Uterus (tissue), 3 donors: ENCODE measurements at regions not wholly inside any gene's neighbourhood (a gene's known extent, or its start where the extent isn't known, plus 50 kb on each side); places are given as distances from the start of the nearest gene placed in this dataset.

Experiments
- DNase-seq, 2 donors: peaks; one replicate each; pipeline ENCODE4 v3.0.0-alpha.2; 2019 to 2020
- H3K27ac ChIP-seq, 2 donors: fragments of 200-600 bp; sonication (generic); 1 replicate in 1 of 2; 2 replicates in 1 of 2; pipeline ENCODE4 v1.5.1; 2016 to 2018
- H3K27me3 ChIP-seq, 2 donors: fragments of 200-600 bp; sonication (generic); one replicate each; pipeline ENCODE4 v1.5.1; 2018 to 2019; ENCODE audit warnings: control low read depth in 1 of 2
- H3K36me3 ChIP-seq, 2 donors: fragments of 200-600 bp; sonication (generic); one replicate each; pipeline ENCODE4 v1.5.1; 2019; ENCODE audit warnings: control low read depth in 1 of 2
- H3K4me1 ChIP-seq, 2 donors: fragments of 200-600 bp; sonication (generic); one replicate each; pipeline ENCODE4 v1.5.1; 2018 to 2019; ENCODE audit warnings: control low read depth in 1 of 2
- H3K4me3 ChIP-seq, 2 donors: fragments of 200-600 bp; sonication (generic); 1 replicate in 1 of 2; 2 replicates in 1 of 2; pipeline ENCODE4 v1.5.1; 2018 to 2019; ENCODE audit warnings: mild to moderate bottlenecking in 1 of 2
- H3K9me3 ChIP-seq, 2 donors: fragments of 200-600 bp; sonication (generic); one replicate each; pipeline ENCODE4 v1.5.1; 2019; ENCODE audit warnings: control low read depth in 1 of 2
- POLR2A ChIP-seq, 2 donors: fragments of 450-650 bp; IDR thresholded peaks; one replicate each; pipeline ENCODE4 v1.6.1; 2016; ENCODE audit warnings: antibody characterized with exemption in 2 of 2, mild to moderate bottlenecking in 1 of 2, moderate library complexity in 1 of 2
- intact Hi-C: fragments of 100-400 bp; cut with DNase I; formaldehyde crosslinking; loops from one replicate; pipeline ENCODE4 v1.15.1; 2023; ENCODE audit warnings: low total_unique reads
- TF ChIP-seq, protein P1 (sequence below), 4 experiments: fragments of 200-600 bp in 2 of 4; fragments of 450-650 bp in 2 of 4; sonication (generic) in 2 of 4; IDR thresholded peaks; one replicate each; pipeline ENCODE4 v1.5.1; 2016 to 2019; ENCODE audit warnings: antibody characterized with exemption in 4 of 4, mild to moderate bottlenecking in 2 of 4, moderate library complexity in 1 of 4
- donor health status: DM: yes; HTN: yes; CAD: no.

DNA sequence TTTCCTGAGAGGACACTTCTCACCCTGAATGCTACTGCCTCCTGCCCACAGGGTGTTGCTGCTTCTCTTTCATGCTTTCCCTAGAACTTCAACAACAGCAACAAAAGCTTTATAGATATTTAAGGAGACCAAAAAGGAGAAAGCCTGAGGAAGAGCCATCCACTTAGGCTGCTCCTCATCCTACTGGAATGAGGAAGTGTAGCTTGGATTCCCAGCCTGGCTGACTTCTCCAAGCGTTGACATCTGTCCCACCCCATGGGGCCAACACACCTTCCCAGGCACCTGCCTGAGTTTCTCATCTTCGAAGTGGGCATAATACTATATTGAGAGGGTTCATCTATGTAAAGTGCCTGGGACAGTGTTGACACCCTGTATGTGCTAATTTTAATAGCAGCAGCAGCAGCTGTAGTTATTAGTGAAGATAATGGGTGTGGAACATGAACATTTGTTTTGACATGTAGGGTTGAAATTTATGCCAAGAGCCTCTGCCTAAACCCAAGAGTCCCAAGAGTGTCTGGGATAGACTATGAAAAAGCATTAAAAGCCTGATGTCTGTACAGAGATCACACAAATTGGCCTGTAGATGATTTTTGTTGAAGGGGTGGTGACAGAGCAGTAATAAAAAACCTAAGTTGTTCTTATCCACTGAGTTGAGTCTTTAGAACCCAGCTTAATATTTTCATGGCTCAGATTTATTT, 96.5 kb upstream of the PIAS1 start:
- H3K36me3 ChIP-seq, result no peaks in the 10 kb centered on the region
- no peak for DNase-seq
- H3K4me3 ChIP-seq, result no peak overlapping the region
- H3K27ac ChIP-seq, result no peak overlapping the region
- H3K27me3 ChIP-seq, result no peaks in the 10 kb centered on the region
- no peaks in the 10 kb centered on the region for H3K4me1 ChIP-seq
- TF ChIP-seq, protein P1, sequence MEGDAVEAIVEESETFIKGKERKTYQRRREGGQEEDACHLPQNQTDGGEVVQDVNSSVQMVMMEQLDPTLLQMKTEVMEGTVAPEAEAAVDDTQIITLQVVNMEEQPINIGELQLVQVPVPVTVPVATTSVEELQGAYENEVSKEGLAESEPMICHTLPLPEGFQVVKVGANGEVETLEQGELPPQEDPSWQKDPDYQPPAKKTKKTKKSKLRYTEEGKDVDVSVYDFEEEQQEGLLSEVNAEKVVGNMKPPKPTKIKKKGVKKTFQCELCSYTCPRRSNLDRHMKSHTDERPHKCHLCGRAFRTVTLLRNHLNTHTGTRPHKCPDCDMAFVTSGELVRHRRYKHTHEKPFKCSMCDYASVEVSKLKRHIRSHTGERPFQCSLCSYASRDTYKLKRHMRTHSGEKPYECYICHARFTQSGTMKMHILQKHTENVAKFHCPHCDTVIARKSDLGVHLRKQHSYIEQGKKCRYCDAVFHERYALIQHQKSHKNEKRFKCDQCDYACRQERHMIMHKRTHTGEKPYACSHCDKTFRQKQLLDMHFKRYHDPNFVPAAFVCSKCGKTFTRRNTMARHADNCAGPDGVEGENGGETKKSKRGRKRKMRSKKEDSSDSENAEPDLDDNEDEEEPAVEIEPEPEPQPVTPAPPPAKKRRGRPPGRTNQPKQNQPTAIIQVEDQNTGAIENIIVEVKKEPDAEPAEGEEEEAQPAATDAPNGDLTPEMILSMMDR (IDR thresholded peaks at IDR 0.05), result no peak
- no peak for TF ChIP-seq POLR2A (IDR thresholded peaks at IDR 0.05)
- no peaks in the 10 kb centered on the region for H3K9me3 ChIP-seq
- intact Hi-C loops, result no loop called here

DNA sequence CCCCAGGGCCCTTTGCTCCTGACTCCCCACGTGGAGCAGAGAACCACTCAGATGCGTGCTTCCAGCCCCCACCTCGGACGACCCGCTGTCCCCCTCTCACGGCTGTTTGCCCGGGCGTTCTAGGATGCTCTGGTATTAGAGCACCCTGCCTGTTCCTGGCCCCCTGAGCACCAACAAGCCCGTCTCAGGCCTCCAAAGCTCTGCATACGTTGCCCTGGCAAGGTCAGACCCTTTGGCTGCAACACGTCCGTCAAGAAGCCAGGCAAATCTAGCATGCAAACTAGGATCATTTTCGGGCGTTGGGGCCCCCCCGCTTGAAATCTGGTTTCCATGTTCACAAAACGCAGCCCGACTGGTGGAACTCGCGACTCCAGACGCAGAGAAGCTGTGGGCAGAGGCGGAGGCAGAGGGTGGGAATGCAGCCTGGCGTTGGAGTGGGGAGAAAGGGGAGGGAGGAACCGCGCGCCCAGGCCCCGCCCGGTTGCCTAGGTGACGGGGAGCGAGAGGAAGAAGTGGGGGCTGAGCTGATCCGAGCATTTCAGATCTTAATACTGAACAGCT, 86.2 kb upstream of the PIAS1 start:
- TF ChIP-seq, protein P1 (IDR thresholded peaks at IDR 0.05), result peak in 1 of 4 experiments; percentile 23
- no peak for TF ChIP-seq POLR2A (IDR thresholded peaks at IDR 0.05)
- H3K4me3 ChIP-seq, result peak overlapping the region; percentile 21 to 22
- no peaks in the 10 kb centered on the region for H3K4me1 ChIP-seq
- H3K36me3 ChIP-seq, result no peaks in the 10 kb centered on the region
- peak overlapping the region; percentile 46 to 50 for H3K27ac ChIP-seq
- intact Hi-C loops, result no loop called here
- no peaks in the 10 kb centered on the region for H3K9me3 ChIP-seq
- DNase-seq, result peak; percentile 82 to 84
- no peaks in the 10 kb centered on the region for H3K27me3 ChIP-seq

DNA sequence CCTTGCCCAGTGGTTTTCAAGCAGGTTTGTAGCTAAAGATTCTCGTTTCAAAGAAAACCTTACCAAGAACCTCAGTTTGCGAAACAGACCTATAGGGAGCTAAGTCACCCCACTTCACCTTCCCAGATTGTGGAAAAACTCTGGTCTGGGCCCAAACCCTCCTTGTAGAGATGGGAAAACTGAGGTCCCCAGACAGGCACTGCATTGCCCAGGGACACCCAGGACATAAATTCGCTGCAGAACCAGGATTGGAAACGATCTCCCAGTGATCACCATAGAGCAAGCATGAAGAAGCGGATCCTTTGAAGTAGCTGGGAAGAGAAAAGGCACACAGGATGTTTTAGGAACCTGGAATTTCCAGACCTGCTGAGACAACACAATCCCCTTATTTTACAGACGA, 85.6 kb upstream of the PIAS1 start:
- H3K9me3 ChIP-seq, result no peaks in the 10 kb centered on the region
- H3K27ac ChIP-seq, result peak overlapping the region; percentile 46 to 50
- no peaks in the 10 kb centered on the region for H3K36me3 ChIP-seq
- H3K4me3 ChIP-seq, result peak overlapping the region; percentile 21 to 22
- no peaks in the 10 kb centered on the region for H3K4me1 ChIP-seq
- H3K27me3 ChIP-seq, result no peaks in the 10 kb centered on the region
- no peak for DNase-seq
- intact Hi-C loops, result no loop called here
- TF ChIP-seq POLR2A (IDR thresholded peaks at IDR 0.05), result no peak

GRCh38 chr15:67968966-67969365, 85.1 kb upstream of the PIAS1 start:
- TF ChIP-seq, protein P1 (IDR thresholded peaks at IDR 0.05), result no peak
- no peak for TF ChIP-seq POLR2A (IDR thresholded peaks at IDR 0.05)
- no peak overlapping the region for H3K4me3 ChIP-seq
- no peaks in the 10 kb centered on the region for H3K9me3 ChIP-seq
- peak; percentile 40 for DNase-seq
- no peaks in the 10 kb centered on the region for H3K36me3 ChIP-seq
- no peaks in the 10 kb centered on the region for H3K27me3 ChIP-seq
- no peaks in the 10 kb centered on the region for H3K4me1 ChIP-seq
- intact Hi-C loops, result no loop called here
- peak overlapping the region; percentile 46 to 50 for H3K27ac ChIP-seq

GRCh38 chr15:67969892-67970291, 84.2 kb upstream of the PIAS1 start:
- no peaks in the 10 kb centered on the region for H3K9me3 ChIP-seq
- TF ChIP-seq, protein P1 (IDR thresholded peaks at IDR 0.05), result no peak
- TF ChIP-seq POLR2A (IDR thresholded peaks at IDR 0.05), result no peak
- no peaks in the 10 kb centered on the region for H3K27me3 ChIP-seq
- no peak overlapping the region for H3K27ac ChIP-seq
- no peaks in the 10 kb centered on the region for H3K36me3 ChIP-seq
- H3K4me3 ChIP-seq, result no peak overlapping the region
- intact Hi-C loops, result no loop called here
- H3K4me1 ChIP-seq, result no peaks in the 10 kb centered on the region
- DNase-seq, result no peak
